ENCODE measurements at regions not wholly inside any gene's neighbourhood (a gene's known extent, or its start where the extent isn't known, plus 50 kb on each side); places are given as distances from the start of the nearest gene placed in this dataset.

DNA sequence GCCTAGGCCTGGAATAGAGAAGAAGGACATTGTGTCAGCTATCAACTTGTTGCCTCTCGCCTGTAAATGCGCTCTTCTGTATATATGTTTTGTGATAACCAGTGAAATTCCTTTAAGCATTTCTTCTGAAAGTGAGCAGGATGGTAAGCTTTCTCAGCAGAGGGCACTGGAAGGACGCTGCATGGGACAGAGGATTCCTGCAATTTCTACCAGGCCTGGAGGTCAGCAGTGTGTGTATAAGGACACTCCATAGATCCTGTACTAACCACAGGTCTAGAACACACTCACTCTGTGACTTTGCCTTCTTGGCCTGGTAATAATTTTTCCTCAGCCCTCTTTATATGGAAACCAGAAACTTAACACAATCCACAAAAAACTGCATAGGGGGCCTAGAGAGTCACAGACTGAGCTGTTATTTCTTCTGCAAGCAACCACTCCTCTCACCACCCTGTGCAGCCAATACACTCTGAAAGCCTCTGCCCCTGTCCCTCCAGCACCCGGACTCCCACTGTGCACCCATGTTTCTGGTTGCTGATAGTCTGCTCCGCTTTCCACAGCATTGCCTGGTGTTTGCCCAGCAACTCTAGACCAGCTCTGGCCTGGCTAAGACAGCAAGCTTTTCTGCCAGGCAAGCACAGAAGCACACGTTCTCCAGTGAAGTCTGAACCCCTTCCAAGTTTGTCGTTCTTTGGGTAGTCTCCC lies 94.0 kb upstream of the RMST start:
- DNase-seq (ENCODE audit: low read depth, low spot score) (no peak), ATAC-seq (no peak)
- Histone ChIP-seq H3K4me1 (ENCODE audit: control insufficient read depth, insufficient read depth, low read length) (no peaks in the 10 kb centered on the region), H3K27ac (ENCODE audit: low read length) (no peak overlapping the region), H3K9me3 (ENCODE audit: control insufficient read depth, insufficient read depth, low read depth, low read length) (no peaks in the 10 kb centered on the region), H3K27me3 (ENCODE audit: control insufficient read depth, insufficient read depth, low read length) (no peaks in the 10 kb centered on the region), H3K4me3 (ENCODE audit: low read depth in 2 of 2, low read length in 2 of 2) (no peak overlapping the region), H3K36me3 (ENCODE audit: control insufficient read depth, insufficient read depth, low read length) (no peaks in the 10 kb centered on the region)
- TF ChIP-seq SIN3A (IDR thresholded peaks at IDR 0.05; ENCODE audit: borderline replicate concordance, insufficient read depth, low read depth, low read length) = no peak
- TF ChIP-seq, protein P1, sequence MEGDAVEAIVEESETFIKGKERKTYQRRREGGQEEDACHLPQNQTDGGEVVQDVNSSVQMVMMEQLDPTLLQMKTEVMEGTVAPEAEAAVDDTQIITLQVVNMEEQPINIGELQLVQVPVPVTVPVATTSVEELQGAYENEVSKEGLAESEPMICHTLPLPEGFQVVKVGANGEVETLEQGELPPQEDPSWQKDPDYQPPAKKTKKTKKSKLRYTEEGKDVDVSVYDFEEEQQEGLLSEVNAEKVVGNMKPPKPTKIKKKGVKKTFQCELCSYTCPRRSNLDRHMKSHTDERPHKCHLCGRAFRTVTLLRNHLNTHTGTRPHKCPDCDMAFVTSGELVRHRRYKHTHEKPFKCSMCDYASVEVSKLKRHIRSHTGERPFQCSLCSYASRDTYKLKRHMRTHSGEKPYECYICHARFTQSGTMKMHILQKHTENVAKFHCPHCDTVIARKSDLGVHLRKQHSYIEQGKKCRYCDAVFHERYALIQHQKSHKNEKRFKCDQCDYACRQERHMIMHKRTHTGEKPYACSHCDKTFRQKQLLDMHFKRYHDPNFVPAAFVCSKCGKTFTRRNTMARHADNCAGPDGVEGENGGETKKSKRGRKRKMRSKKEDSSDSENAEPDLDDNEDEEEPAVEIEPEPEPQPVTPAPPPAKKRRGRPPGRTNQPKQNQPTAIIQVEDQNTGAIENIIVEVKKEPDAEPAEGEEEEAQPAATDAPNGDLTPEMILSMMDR (IDR thresholded peaks at IDR 0.05) = peak; percentile 42
- no TSS peak for BruUV-seq (replicated peaks)
- ChIA-PET POLR2A (no interaction called here), CTCF (no interaction called here)
- in situ Hi-C loops (cut with HindIII; ENCODE audit: low pct_unique_long_range_greater_than_20kb, low sequenced_read_pairs) = no loop called here
- intact Hi-C loops (cut with micrococcal nuclease; ENCODE audit: unreplicated experiment) = no loop called here

DNA sequence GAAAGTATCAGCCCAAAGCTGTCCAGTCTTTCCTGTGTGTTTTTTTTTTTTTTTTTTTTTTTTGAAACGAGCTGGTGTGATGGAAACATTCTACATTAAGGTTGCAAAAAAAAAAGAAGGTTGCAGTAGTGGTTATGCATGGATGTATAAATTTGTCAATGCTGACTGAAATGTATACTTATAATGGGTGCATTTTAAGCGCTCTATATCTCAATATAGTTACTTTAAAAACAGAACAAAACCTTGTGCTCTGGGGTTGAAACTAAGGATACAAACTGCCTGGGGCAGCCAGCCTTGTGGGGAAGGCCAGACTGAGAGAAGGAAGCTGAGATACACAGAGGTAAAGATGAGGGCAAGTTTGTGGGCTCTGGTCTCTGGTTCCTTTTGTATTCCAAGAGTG lies 87.3 kb upstream of the RMST start:
- ATAC-seq = no peak
- in situ Hi-C loops (cut with HindIII; ENCODE audit: low pct_unique_long_range_greater_than_20kb, low sequenced_read_pairs) = no loop called here
- H3K4me3 ChIP-seq (ENCODE audit: low read depth in 2 of 2, low read length in 2 of 2) = no peak overlapping the region
- ChIA-PET POLR2A (no interaction called here), CTCF (no interaction called here)
- BruUV-seq (replicated peaks) = no TSS peak
- H3K27ac ChIP-seq (ENCODE audit: low read length) = no peak overlapping the region
- intact Hi-C loops (cut with micrococcal nuclease; ENCODE audit: unreplicated experiment) = no loop called here
- no peaks in the 10 kb centered on the region for H3K9me3 ChIP-seq (ENCODE audit: control insufficient read depth, insufficient read depth, low read depth, low read length)
- TF ChIP-seq POLR2AphosphoS5 (IDR thresholded peaks at IDR 0.05; ENCODE audit: low read depth, low read length) (no peak), SIN3A (IDR thresholded peaks at IDR 0.05; ENCODE audit: borderline replicate concordance, insufficient read depth, low read depth, low read length) (no peak), TCF7L2 (IDR thresholded peaks at IDR 0.05; ENCODE audit: low read depth, low read length) (no peak)
- TF ChIP-seq, protein P2, sequence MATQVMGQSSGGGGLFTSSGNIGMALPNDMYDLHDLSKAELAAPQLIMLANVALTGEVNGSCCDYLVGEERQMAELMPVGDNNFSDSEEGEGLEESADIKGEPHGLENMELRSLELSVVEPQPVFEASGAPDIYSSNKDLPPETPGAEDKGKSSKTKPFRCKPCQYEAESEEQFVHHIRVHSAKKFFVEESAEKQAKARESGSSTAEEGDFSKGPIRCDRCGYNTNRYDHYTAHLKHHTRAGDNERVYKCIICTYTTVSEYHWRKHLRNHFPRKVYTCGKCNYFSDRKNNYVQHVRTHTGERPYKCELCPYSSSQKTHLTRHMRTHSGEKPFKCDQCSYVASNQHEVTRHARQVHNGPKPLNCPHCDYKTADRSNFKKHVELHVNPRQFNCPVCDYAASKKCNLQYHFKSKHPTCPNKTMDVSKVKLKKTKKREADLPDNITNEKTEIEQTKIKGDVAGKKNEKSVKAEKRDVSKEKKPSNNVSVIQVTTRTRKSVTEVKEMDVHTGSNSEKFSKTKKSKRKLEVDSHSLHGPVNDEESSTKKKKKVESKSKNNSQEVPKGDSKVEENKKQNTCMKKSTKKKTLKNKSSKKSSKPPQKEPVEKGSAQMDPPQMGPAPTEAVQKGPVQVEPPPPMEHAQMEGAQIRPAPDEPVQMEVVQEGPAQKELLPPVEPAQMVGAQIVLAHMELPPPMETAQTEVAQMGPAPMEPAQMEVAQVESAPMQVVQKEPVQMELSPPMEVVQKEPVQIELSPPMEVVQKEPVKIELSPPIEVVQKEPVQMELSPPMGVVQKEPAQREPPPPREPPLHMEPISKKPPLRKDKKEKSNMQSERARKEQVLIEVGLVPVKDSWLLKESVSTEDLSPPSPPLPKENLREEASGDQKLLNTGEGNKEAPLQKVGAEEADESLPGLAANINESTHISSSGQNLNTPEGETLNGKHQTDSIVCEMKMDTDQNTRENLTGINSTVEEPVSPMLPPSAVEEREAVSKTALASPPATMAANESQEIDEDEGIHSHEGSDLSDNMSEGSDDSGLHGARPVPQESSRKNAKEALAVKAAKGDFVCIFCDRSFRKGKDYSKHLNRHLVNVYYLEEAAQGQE (IDR thresholded peaks at IDR 0.05; ENCODE audit: insufficient read depth in 1 of 2, low read depth in 2 of 2, low read length in 1 of 2) = no peak
- TF ChIP-seq, protein P1 (IDR thresholded peaks at IDR 0.05) = no peak
- no peaks in the 10 kb centered on the region for H3K36me3 ChIP-seq (ENCODE audit: control insufficient read depth, insufficient read depth, low read length)
- no peaks in the 10 kb centered on the region for H3K27me3 ChIP-seq (ENCODE audit: control insufficient read depth, insufficient read depth, low read length)
- H3K4me1 ChIP-seq (ENCODE audit: control insufficient read depth, insufficient read depth, low read length) = no peaks in the 10 kb centered on the region
- DNase-seq (ENCODE audit: low read depth, low spot score) = no peak

Data from Panc1 (cell line).